Activated gamma-delta T cell (primary cell): ENCODE measurements at regions not wholly inside any gene's neighbourhood (a gene's known extent, or its start where the extent isn't known, plus 50 kb on each side); places are given as distances from the start of the nearest gene placed in this dataset.
"Not testable (repeated sequence)": the region's sequence is repeated elsewhere in the genome, so short reads cannot be mapped to it uniquely, and the experiment has no call there.

Experiments used
- DNase-seq: peaks from one replicate; lab custom pipeline; 2025; lab: John Stamatoyannopoulos, UW

GRCh38 chr13:108077284-108077683 lies 138.1 kb downstream of the LIG4 start:
- DNase-seq = no peak

DNA sequence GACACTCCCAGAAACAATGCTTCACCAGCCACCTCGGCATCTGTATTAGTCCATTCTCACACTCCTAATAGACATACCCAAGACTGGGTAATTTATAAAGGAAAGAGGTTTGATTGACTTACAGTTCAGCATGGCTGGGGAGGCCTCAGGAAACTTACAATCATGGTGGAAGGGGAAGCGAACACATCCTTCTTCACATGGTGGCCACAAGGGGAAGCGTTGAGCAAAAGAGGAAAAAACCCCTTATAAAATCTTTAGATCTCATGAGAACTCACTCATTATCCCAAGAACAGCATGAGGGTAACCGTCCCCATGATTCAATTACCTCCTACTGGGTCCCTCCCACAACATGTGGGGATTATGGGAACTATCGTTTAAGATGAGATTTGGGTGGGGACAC lies 140.9 kb downstream of the LIG4 start:
- not testable (repeated sequence) for DNase-seq

GRCh38 chr13:108070925-108071324 lies 144.4 kb downstream of the LIG4 start:
- DNase-seq = no peak

- DNase-seq = no peak
These were observed 144.8 kb downstream of the LIG4 start for GRCh38 chr13:108070491-108070890.

DNA sequence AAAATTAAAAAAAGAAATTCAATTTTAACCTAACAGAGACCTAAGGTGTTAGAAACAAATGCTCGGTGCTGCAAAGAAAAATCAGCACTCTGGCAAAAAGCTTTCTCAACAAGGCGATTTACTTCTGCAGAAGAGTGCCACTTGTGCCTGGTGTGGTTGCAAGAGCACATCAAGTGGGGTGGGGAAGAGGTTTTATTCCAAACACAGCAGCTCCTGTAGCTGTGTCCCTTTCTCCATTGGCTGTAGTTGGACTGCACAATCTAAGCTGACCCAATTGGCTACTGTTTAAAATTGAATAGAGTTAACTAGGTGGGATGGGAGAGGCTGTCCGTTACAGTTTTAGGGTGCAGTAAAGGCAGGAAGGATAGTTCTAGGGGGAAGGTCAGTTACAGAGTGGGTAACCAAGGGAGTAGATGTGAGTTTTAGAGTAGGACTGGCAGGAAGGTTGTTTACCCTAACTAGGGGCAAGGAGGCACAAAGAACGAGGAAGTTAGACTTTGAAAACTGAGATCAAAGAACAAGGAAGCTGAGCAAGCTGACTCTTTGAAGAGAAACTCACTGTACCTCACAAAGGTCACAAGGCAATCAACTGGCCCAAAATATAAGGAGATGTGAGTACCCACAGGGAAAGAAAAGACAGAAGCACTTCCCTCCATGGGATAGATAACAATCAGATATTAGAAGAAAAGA lies 145.7 kb downstream of the LIG4 start:
- DNase-seq = no peak

- DNase-seq = not testable (repeated sequence)
These were observed 151.0 kb downstream of the LIG4 start for GRCh38 chr13:108064372-108064771.

DNA sequence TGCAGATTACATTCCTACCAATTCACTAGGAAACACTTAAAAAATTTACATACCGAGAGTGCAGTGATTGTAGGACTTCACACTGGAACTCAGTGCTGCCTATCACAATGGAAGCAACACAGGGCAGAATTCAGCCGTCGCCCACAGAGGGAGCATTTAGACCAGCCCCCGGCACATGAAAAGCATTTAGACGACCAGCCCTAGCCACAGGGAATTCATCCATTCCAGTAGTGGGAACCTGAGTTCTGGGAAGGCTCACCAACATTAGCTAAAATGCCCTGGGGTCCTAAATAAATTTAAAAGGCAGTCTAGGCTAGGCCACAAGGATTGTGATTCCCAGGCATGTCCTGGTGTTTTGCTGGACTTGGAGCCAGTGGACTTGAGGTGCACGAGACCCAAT lies 155.2 kb downstream of the LIG4 start:
- DNase-seq = no peak

GRCh38 chr13:108056278-108056677 lies 159.1 kb downstream of the LIG4 start:
- no peak for DNase-seq

- DNase-seq = no peak
These were observed 166.1 kb downstream of the LIG4 start for GRCh38 chr13:108049211-108049610.

DNA sequence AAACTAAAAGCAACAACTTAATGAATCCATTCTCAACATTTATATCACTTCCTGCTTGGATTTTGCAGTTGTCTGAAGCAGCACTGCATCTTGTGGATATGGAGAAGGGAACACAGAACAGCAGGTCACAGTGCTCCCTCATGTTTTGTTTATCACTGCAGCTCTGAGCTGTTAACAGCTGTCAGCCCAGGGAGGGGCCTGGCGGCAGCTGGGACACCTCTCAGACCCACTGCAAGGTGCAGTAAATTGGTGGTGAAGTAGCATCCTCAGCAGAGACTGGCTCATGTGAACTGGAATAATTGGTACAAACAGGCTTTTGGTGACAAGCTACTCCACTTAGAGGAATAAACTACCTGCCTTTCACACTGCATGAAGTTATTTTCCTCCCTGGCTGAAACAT lies 170.4 kb downstream of the LIG4 start:
- DNase-seq = no peak

- not testable (repeated sequence) for DNase-seq
These were observed 172.5 kb downstream of the LIG4 start for GRCh38 chr13:108042866-108043265.

- no peak for DNase-seq
These were observed 178.0 kb downstream of the LIG4 start for GRCh38 chr13:108037348-108037747.

DNA sequence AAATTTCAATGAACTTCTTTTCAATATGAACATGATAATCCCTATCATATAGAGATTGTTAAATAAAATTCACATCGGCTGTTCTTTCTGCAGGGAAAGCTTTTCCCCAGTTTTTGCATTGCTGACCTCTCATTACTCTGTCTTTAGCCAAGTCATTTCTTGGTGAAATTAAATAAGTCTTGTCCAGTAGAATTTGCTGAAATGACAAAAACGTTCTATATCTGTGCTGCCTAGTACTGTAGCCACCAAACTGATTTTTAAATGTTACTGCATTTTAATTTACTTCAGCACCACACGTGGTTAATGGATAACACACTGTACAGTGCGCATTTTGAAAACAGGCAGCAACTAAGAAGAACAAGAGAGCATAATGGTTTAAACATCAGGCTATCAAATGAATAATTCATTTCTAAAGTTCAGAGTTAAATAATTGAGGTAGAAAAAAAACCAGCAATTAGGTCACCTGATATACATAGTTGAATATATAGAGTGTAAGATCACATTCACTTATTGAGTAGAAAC lies 178.9 kb downstream of the LIG4 start:
- no peak for DNase-seq

GRCh38 chr13:108034909-108035410 lies 180.4 kb downstream of the LIG4 start:
- DNase-seq = no peak

DNA sequence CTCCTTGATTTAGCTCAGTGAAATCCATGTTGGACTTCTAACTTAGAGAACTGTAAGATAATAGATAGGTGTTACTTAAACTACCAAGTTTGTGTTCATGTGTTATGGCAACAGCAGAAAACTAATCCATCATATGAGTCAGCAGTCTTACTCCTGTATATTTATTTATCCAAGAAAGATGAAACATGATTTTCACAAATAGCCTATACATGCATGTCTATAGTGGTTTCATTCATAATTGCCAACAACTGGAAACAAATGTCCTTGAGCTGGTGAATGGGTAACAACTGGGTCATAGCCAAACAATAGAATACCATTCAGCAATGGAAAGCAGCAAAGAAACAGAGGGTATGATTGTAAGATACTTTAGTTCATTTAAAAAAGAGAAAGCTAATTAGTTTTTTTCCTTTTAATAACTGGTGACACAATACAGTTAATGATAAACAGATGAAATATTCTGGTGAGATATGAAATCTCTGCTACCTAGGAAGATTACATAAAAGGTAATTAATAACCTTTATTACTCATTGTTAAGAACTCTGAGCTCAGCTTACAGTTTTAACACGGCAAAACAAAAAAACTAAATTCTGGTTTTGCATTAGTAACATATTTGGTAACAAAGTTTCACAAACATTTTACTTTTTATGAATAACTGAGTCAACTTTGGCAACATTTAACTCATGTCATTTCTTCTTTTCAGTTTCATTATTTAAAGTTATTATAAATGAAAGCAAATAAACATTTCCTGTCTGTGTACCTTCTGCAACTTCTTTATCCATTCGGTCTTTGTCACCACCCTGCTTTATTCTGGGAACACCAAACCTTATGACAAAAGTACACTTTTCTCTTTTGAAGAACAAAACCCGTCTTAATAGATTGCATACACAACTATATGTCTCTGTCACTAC lies 181.3 kb downstream of the LIG4 start:
- no peak for DNase-seq

GRCh38 chr13:108031865-108032264 lies 183.5 kb downstream of the LIG4 start:
- DNase-seq = no peak

DNA sequence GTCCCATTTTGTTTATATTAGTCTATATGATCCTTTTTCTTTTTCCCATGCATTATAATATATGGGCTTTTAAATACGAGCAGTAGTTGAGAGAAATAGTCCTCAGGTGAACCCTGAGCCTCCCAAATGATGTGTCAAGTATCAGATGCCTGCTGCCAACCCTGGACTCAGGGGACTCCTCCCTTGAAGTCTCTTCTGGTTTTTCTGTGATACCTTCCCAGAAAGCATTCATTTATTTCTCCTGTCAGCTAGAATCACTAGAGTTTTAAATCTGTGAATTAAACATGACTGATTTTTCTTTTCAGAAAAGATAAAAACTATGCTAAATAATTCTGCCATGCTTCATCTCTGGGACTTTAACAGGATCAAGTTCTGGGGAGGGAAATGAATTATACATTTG lies 184.6 kb downstream of the LIG4 start:
- DNase-seq = no peak

DNA sequence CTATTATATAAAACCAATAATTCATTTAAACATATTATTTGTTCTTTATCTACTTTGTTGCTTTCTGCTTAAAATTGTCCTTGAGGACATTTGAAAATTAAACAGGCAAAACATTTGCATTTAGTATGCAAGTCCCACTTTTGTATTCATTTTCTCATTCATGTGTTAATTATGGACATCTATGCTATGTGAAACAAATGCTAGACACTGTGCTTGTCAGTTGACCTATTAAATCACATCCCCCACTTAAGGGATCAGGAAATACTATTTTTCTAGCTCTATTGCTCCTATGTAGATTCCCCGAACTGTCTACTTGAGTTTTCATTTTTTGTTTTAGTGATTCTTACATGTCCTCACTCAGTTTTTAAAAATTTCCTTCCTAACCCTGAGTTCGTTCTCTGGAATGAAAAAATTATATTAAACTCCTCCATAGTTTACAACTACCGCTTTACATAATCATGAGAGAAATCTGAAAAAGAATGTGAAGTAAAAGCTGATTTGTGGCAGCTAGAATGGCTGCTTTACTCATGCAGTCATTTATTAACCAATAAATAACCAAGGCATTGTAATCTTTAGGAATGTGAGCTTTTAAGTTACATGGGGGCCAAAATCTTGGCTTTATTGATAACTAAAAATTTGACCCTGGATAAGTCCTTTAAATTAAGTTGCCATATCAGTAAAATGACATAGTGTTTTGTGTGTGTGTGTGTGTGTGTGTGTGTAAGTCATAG lies 188.5 kb downstream of the LIG4 start:
- DNase-seq = no peak

GRCh38 chr13:108020027-108020426 lies 195.3 kb downstream of the LIG4 start:
- DNase-seq = no peak

GRCh38 chr13:108018371-108018870 lies 196.9 kb downstream of the LIG4 start:
- DNase-seq = no peak

DNA sequence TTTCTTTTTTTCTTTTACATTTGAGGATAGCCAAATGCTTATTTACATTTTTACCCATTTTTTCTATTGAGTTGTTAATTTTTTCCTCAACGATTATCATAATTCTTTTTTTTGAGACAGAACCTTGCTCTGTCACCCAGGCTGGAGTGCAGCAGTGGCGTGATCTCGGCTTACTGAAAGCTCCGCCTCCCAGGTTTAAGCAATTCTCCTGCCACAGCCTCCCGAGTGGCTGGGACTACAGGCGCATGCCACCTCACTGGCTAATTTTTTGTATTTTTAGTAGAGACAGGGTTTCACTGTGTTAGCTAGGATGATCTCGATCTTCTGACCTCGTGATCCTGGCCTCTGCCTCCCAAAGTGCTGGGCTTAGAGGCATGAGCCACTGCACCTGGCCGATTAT lies 208.7 kb downstream of the LIG4 start:
- DNase-seq = no peak

DNA sequence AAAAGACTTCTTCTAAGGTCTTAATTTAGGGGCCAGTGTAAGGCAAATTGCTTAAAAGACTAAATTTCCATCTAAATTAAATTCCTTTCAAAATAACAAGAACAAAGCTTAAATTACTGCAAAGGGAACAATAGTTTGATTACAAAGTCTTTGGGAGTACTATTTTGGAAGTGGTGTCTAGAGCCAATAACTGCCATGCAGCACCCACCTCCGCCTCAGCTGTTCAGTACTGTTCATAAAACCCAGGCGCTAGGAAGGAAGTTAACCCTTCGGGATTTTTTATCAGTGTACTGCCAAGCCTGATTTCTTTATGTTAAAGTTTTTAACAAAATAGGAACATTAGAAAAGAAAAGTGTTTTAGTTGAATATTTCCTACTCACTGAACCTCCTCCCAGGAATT lies 210.1 kb downstream of the LIG4 start:
- no peak for DNase-seq
